Skeletal muscle tissue (tissue), 3 donors: ENCODE measurements at regions not wholly inside any gene's neighbourhood (a gene's known extent, or its start where the extent isn't known, plus 50 kb on each side); places are given as distances from the start of the nearest gene placed in this dataset.
A peak's percentile ranks its signal among the peaks of the same experiment; 100 is the strongest.
"Not testable (repeated sequence)": the region's sequence is repeated elsewhere in the genome, so short reads cannot be mapped to it uniquely, and the experiment has no call there.

ENCODE experiments used
- H3K27ac ChIP-seq: one replicate; pipeline ENCODE4 v1.7.0; 2013; ENCODE audit warnings: mild to moderate bottlenecking, low read depth, low read length, inconsistent platforms
- H3K27me3 ChIP-seq, 3 donors: one replicate each; pipeline ENCODE4 v1.7.0; 2013; ENCODE audit warnings: low read length in 3 of 3; ENCODE audit not compliant: control insufficient read depth in 3 of 3, insufficient read depth in 3 of 3
- H3K36me3 ChIP-seq, 3 donors: one replicate each; pipeline ENCODE4 v1.7.0; 2013; ENCODE audit warnings: low read length in 3 of 3; ENCODE audit not compliant: control insufficient read depth in 3 of 3, insufficient read depth in 3 of 3
- H3K4me1 ChIP-seq, 3 donors: one replicate each; pipeline ENCODE4 v1.7.0; 2013; ENCODE audit warnings: low read length in 3 of 3, mild to moderate bottlenecking in 3 of 3; ENCODE audit not compliant: control insufficient read depth in 3 of 3, insufficient read depth in 3 of 3
- H3K4me3 ChIP-seq, 3 donors: one replicate each; pipeline ENCODE4 v1.7.0; 2013; ENCODE audit warnings: low read length in 3 of 3
- H3K9ac ChIP-seq, 3 donors: one replicate each; pipeline ENCODE4 v1.7.0; 2013; ENCODE audit warnings: low read length in 3 of 3, mild to moderate bottlenecking in 3 of 3, moderate library complexity in 2 of 3, low read depth in 1 of 3
- H3K9me3 ChIP-seq, 3 donors: one replicate each; pipeline ENCODE4 v1.7.0; 2013; ENCODE audit warnings: low read length in 3 of 3; ENCODE audit not compliant: control insufficient read depth in 3 of 3
- donor health status: Osteomylitis.

DNA sequence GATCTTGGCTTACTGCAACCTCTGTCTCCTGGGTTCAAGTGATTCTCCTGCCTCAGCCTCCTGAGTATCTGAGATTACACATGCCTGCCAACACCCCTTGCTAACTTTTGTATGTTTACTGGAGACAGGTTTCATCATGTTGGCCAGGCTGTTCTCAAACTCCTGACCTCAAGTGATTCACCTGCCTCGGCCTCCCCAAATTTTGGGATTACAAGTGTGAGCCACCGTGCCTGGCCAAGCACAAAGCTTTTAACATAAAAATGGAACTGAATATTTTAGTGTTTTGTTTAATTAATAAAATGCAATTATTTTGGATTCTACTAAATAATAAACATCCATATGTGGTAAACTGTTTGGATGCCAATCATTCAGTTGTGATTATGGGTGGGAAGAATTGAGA is 255.2 kb downstream of the CWH43 start:
- H3K4me1 ChIP-seq, H3K9ac ChIP-seq, H3K9me3 ChIP-seq, H3K36me3 ChIP-seq, H3K27ac ChIP-seq, H3K4me3 ChIP-seq, H3K27me3 ChIP-seq: not testable (repeated sequence)

- not testable (repeated sequence) for H3K9ac ChIP-seq, H3K36me3 ChIP-seq, H3K27me3 ChIP-seq, H3K4me3 ChIP-seq, H3K4me1 ChIP-seq, H3K27ac ChIP-seq, H3K9me3 ChIP-seq
These were observed 276.7 kb downstream of the CWH43 start for GRCh38 chr4:49262786-49263185.

GRCh38 chr4:49270435-49270834 is 284.4 kb downstream of the CWH43 start:
- H3K9ac ChIP-seq, H3K36me3 ChIP-seq, H3K27ac ChIP-seq, H3K27me3 ChIP-seq, H3K9me3 ChIP-seq, H3K4me1 ChIP-seq, H3K4me3 ChIP-seq: not testable (repeated sequence)

DNA sequence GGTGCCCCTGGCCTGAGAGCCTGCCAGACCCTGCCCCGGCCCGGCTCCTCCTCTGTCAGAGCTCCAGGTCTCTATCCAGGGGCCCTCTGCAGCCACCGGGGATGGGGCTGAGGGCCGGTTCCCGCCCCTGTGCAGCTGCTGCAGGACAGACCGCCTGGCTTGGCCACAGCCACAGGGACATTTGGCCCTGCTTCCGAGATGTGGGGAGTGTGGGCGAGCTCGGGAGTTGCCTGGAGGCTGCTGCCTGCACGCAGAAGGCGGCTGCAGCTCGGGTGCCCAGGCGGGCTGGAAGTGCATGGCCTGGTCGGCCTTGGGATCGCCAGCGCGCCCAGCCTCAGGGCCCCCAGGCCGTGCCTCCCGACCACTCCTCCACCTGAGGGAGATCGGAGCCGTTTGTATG is 284.8 kb downstream of the CWH43 start:
- not testable (repeated sequence) for H3K4me1 ChIP-seq, H3K4me3 ChIP-seq, H3K27ac ChIP-seq, H3K9ac ChIP-seq, H3K9me3 ChIP-seq, H3K36me3 ChIP-seq, H3K27me3 ChIP-seq

GRCh38 chr4:49285905-49286304 is 299.8 kb downstream of the CWH43 start:
- H3K4me1 ChIP-seq, H3K36me3 ChIP-seq, H3K4me3 ChIP-seq, H3K9ac ChIP-seq, H3K27me3 ChIP-seq, H3K27ac ChIP-seq: not testable (repeated sequence)
- peaks cover 0 to 10% (median 7%) of the 10 kb centered on the region in 3 donors for H3K9me3 ChIP-seq

DNA sequence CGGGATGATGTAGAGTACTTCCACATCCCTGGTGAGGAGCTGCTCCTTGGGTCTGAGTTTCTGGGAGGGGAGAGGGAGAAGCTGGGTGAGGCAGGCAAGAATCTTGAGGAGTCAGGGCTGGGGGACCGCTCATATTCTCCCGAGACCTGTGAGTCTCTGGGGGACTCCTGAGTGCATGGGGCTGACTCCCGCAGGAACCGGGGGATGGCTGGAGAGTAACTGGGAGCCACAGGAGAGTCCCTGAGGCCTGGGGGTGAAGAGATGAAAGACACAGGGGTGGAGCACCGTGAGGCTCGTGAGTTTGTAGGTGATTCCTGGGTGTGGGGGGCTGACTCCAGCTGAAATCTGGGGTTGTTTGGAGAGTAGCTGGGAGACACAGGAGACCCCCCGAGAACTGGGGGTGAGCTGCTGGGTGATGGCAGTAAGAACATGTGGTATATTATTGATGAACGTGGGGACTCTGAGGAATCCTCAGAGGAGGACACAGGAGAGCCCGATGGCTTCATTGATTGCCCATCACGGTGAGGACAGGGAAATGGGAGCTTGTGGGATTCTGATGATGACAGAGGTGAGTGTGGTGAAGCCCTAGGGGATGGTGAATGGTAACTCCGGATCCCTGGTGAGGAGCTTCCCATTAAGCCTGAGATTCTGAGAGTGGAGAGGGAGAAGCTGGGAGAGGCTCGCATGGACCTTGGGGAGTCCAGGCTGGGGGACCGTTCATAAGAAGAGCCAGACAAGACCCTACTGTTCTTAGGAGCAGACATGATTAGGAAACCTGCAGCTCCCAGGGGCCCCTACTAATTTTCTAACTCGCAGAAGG is 301.1 kb downstream of the CWH43 start:
- not testable (repeated sequence) for H3K36me3 ChIP-seq, H3K9ac ChIP-seq, H3K27ac ChIP-seq, H3K27me3 ChIP-seq, H3K4me1 ChIP-seq
- Histone ChIP-seq H3K4me3 (peak overlapping the region in 1 of 3 donors; percentile 41), H3K9me3 (peaks cover 0 to 10% (median 7%) of the 10 kb centered on the region in 3 donors)

- H3K36me3 ChIP-seq: not testable (repeated sequence)
- H3K9me3 ChIP-seq: peaks cover 0 to 10% (median 7%) of the 10 kb centered on the region in 3 donors
These were observed 301.8 kb downstream of the CWH43 start for GRCh38 chr4:49287893-49288292.

DNA sequence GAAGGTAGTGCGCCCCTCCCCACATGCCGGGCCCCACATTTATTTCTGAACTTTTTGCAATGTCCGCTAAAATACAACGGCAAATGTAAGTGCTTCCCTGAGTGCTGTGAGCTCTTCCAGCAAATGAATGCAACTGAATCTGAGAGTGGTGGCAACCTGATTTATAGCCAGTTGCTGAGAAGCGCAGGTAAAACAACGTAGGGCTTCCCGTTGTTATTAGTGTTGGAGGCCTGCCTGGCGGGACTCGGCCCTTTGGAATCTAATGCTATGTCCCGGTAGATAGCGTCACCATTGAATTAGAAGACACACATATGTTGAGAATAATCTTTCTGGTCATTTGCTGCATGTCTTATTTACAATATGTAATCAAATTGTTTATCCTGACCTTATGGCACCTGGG is 302.7 kb downstream of the CWH43 start:
- H3K4me3 ChIP-seq, H3K36me3 ChIP-seq, H3K9ac ChIP-seq, H3K27me3 ChIP-seq, H3K4me1 ChIP-seq, H3K27ac ChIP-seq: not testable (repeated sequence)
- peaks cover 0 to 10% (median 7%) of the 10 kb centered on the region in 3 donors for H3K9me3 ChIP-seq

More at GRCh38 chr4:49287893-49288292, 301.8 kb downstream of the CWH43 start:
- not testable (repeated sequence) for H3K4me3 ChIP-seq, H3K4me1 ChIP-seq, H3K27me3 ChIP-seq, H3K9ac ChIP-seq, H3K27ac ChIP-seq

GRCh38 chr4:49314815-49315214 is 328.7 kb downstream of the CWH43 start:
- not testable (repeated sequence) for H3K27ac ChIP-seq, H3K9ac ChIP-seq, H3K9me3 ChIP-seq, H3K36me3 ChIP-seq, H3K4me3 ChIP-seq, H3K27me3 ChIP-seq, H3K4me1 ChIP-seq

DNA sequence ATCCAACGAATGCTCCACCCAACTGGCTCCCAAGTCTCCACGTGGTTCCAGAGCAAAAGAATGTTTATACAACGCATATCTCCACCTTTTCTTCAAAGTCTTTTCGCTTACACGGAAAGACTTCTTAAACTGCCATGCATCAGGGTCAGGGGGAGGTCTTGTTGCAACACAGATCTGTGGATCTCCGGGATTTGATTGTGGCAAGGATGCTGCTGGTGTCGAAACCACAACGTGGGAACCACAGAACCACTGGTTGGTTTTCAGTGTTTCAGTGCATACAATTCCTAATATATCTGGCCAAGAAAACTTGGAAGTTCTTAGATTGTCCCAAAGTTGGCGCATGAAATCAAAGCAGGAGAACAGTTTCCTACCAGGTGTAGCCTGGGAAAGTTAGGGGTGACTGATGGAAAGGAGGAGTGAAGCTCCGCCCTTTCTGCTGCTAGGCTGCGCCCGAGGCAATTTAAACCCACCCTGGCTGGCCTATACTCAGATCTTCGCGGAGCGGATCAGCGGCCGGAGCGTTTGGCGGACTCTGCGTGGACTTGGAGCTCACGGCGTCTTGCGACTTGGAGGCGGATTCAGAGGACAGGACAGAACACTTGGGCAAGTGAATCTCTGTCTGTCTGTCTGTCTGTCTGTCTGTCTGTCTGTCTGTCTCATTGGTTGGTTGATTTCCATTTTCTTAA is 334.8 kb downstream of the CWH43 start:
- H3K27me3 ChIP-seq: not testable (repeated sequence)

More for the DNA sequence above, 334.8 kb downstream of the CWH43 start:
- not testable (repeated sequence) for H3K4me3 ChIP-seq, H3K9me3 ChIP-seq, H3K36me3 ChIP-seq, H3K27ac ChIP-seq, H3K4me1 ChIP-seq, H3K9ac ChIP-seq
